GM12878 (cell line): ENCODE measurements at regions not wholly inside any gene's neighbourhood (a gene's known extent, or its start where the extent isn't known, plus 50 kb on each side); places are given as distances from the start of the nearest gene placed in this dataset.
A peak's percentile ranks its signal among the peaks of the same experiment; 100 is the strongest.

Experiments used
- ATAC-seq: fragments of 200-7000 bp; cut with Tn5 transposase; 3 replicates; pipeline ENCODE4 v1.9.1; 2020; ENCODE audit warnings: mild to moderate bottlenecking, moderate library complexity
- BruUV-seq: library from RNA; stranded (reverse); fragments of 400-500 nt; replicated peaks from 2 replicates; lab custom pipeline; 2021; lab: Mats Ljungman, UMichigan
- CTCF ChIA-PET: fragments of 300-600 bp; sonication (Branson Sonifier 250); formaldehyde crosslinking; extraction: SDS; loops from one replicate; lab custom pipeline; 2021; ENCODE audit warnings: inconsistent platforms; lab: Yijun Ruan, JAX
- POLR2A ChIA-PET: fragments of 350-600 bp; formaldehyde crosslinking; extraction: SDS; loops from one replicate; lab custom pipeline; 2021; ENCODE audit warnings: inconsistent platforms; lab: Charles Lee
- RAD21 ChIA-PET: fragments of 300-600 bp; sonication (Branson Sonifier 250); formaldehyde crosslinking; loops from one replicate; lab custom pipeline; 2023; ENCODE audit warnings: antibody characterized with exemption; ENCODE audit not compliant: unreplicated experiment; lab: Charles Lee
- SMC1A ChIA-PET: fragments of 300-600 bp; sonication (Branson Sonifier 250); formaldehyde crosslinking; loops from one replicate; lab custom pipeline; 2023; ENCODE audit not compliant: unreplicated experiment, uncharacterized antibody; lab: Charles Lee
- DNase-seq: peaks from one replicate; pipeline ENCODE4 v3.0.0-alpha.2; 2011; ENCODE audit warnings: low read depth, low spot score
- FAIRE-seq: peaks from 3 replicates; lab custom pipeline; 2011; peaks lifted over from hg19 to GRCh38; lab: Jason Lieb, UNC
- H2AFZ ChIP-seq: 2 replicates; pipeline ENCODE4 v1.6.0; 2011; ENCODE audit warnings: low read depth, low read length, control low read depth; ENCODE audit not compliant: control insufficient read depth
- H3K27ac ChIP-seq: 2 replicates; pipeline ENCODE4 v1.5.1; 2011; ENCODE audit warnings: control low read depth; ENCODE audit not compliant: control insufficient read depth, insufficient read depth
- H3K27me3 ChIP-seq, 2 experiments: replicated peaks in 1 of 2; 2 replicates each; pipeline versions ENCODE4 v1.6.0 to v1.6.1; 2011; ENCODE audit warnings: low read length in 1 of 2; ENCODE audit not compliant: control insufficient read depth in 2 of 2, insufficient read depth in 2 of 2
- H3K36me3 ChIP-seq, 2 experiments: 2 replicates each; pipeline ENCODE4 v1.5.1; 2011; ENCODE audit warnings: low read length in 1 of 2; ENCODE audit not compliant: control insufficient read depth in 2 of 2, insufficient read depth in 2 of 2
- H3K4me1 ChIP-seq: 2 replicates; pipeline ENCODE4 v1.6.1; 2011; ENCODE audit warnings: mild to moderate bottlenecking, low read length, moderate library complexity, mixed read lengths; ENCODE audit not compliant: control insufficient read depth, insufficient read depth
- H3K4me2 ChIP-seq: 2 replicates; pipeline ENCODE4 v1.6.0; 2011; ENCODE audit warnings: control low read depth; ENCODE audit not compliant: control insufficient read depth, insufficient read depth
- H3K4me3 ChIP-seq: fragments of 200-600 bp; sonication (generic); 2 replicates; pipeline ENCODE4 v1.5.1; 2016
- H3K79me2 ChIP-seq: 2 replicates; pipeline ENCODE4 v1.6.0; 2011; ENCODE audit warnings: low read length; ENCODE audit not compliant: control insufficient read depth, insufficient read depth
- H3K9ac ChIP-seq: 2 replicates; pipeline ENCODE4 v1.8.0; 2011; ENCODE audit warnings: low read length, control low read depth, mixed read lengths; ENCODE audit not compliant: control insufficient read depth, insufficient read depth
- H3K9me3 ChIP-seq: replicated peaks from 3 replicates; pipeline ENCODE4 v1.5.1; 2011; ENCODE audit warnings: mild to moderate bottlenecking, low read length; ENCODE audit not compliant: control insufficient read depth, insufficient read depth
- H4K20me1 ChIP-seq: 2 replicates; pipeline ENCODE4 v1.6.0; 2011; ENCODE audit not compliant: control insufficient read depth, insufficient read depth
- CBX3 ChIP-seq: fragments of 200-600 bp; sonication (generic); IDR thresholded peaks from 2 replicates; pipeline ENCODE4 v1.6.1; 2016; ENCODE audit warnings: low read depth, borderline replicate concordance
- MXI1 ChIP-seq: fragments of 150-350 bp; IDR thresholded peaks from 2 replicates; pipeline ENCODE4 v1.6.1; 2011; ENCODE audit warnings: low read depth, mild to moderate bottlenecking, inconsistent platforms, low read length, improper control_type of control experiment
- POU2F2 ChIP-seq: IDR thresholded peaks from 3 replicates; pipeline ENCODE4 v1.6.1; 2011; ENCODE audit warnings: low read depth, mild to moderate bottlenecking, low read length, borderline replicate concordance
- SMARCA5 ChIP-seq: fragments of 450-650 bp; IDR thresholded peaks from 2 replicates; pipeline ENCODE4 v1.6.1; 2017; ENCODE audit warnings: mild to moderate bottlenecking
- WGBS: methylation state at CpG from one replicate; pipeline ENCODE4 v1.1.6; 2016; ENCODE audit warnings: low lambda C conversion rate; ENCODE audit not compliant: insufficient replicate concordance, insufficient coverage; ENCODE audit errors: missing lambda C conversion rate; 5-methylcytosine and 5-hydroxymethylcytosine counted together
- in situ Hi-C: fragments of 300-500 bp; cut with MboI; formaldehyde crosslinking; loops from 9 replicates; pipeline ENCODE4 v1.14.3; 2018; ENCODE audit warnings: mixed read lengths
- intact Hi-C: fragments of 100-400 bp; cut with micrococcal nuclease; formaldehyde crosslinking; loops from one replicate; pipeline ENCODE4 v1.14.2; 2022; ENCODE audit not compliant: unreplicated experiment
- TF ChIP-seq, protein P1 (sequence below): fragments of 450-650 bp; IDR thresholded peaks from 2 replicates; pipeline ENCODE4 v1.6.1; 2014; ENCODE audit warnings: mild to moderate bottlenecking
- TF ChIP-seq, protein P2 (sequence below): fragments of 450-650 bp; conservative IDR thresholded peaks from 2 replicates; pipeline ENCODE4 v1.6.1; 2017; ENCODE audit warnings: mild to moderate bottlenecking, moderate library complexity

DNA sequence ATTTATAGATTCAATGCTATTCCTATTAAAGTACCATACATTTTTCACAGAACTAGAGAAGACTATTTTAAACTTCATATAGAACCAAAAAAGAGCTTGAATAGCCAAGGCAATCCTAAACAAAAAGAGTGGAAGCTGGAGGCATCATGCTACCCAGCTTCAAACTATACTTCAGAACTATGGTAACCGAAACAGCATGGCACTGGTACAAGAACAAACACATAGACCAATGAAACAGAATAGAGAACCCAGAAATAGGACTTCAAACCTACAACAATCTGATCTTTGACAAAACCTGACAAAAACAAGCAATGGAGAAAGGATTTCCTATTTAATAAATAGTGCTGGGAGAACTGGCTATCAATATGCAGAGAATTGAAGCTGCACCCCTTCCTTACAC, 134.2 kb upstream of the PAQR3 start:
- Histone ChIP-seq H3K9me3 (no peaks in the 10 kb centered on the region), H3K4me2 (no peak overlapping the region), H3K4me1 (no peaks in the 10 kb centered on the region), H3K9ac (no peak overlapping the region), H3K27me3 (no peaks in the 10 kb centered on the region), H3K27ac (no peak overlapping the region), H3K36me3 (no peaks in the 10 kb centered on the region), H2AFZ (no peak overlapping the region), H3K4me3 (no peak overlapping the region), H3K79me2 (no peaks in the 10 kb centered on the region), H4K20me1 (no peaks in the 10 kb centered on the region)
- 0% methylated on average over 1 of the region's 1 CpG for WGBS
- in situ Hi-C loops: no loop called here
- ChIA-PET SMC1A (interaction anchor here (1.4 kb wide), 1 partner anchor 38 kb away, joined by 4 read pairs; no protein-coding TSS in a partner anchor), POLR2A (no interaction called here), RAD21 (no interaction called here), CTCF (interaction anchor here (0.7 to 1.1 kb wide), 2 partner anchors 30 to 223 kb away, joined by 3 to 5 read pairs; no protein-coding TSS in a partner anchor)
- ATAC-seq (no peak), FAIRE-seq (no peak), DNase-seq (no peak)
- intact Hi-C loops: no loop called here
- TF ChIP-seq CBX3 (no peak), POU2F2 (no peak), MXI1 (no peak)
- no TSS peak for BruUV-seq

DNA sequence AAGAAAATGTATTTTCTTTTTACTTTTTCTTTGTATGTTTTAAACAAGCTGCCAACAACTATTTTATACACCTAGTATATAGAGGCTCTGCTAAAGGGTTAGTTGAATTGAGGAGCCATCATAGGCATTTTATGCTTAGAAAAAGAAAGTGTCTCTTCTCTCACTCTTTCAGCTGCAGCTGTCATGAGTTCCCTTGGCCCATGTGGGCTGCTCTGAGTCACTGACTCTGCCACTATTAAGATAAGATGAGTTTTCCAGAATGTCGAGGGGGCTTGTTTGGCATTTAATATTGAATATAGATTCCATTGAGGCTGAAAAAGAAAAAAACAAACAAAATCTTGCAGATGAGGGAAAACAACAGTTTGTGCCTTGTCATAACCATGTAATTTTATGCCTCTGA, 126.0 kb upstream of the PAQR3 start:
- POLR2A ChIA-PET: interaction anchor here (1.1 kb wide), 1 partner anchor 11 kb away, joined by 4 read pairs; no protein-coding TSS in a partner anchor

More for the DNA sequence above, 126.0 kb upstream of the PAQR3 start:
- no peak overlapping the region for H3K4me2 ChIP-seq
- H3K27ac ChIP-seq: no peak overlapping the region
- CTCF ChIA-PET: interaction anchor here (1.0 to 1.3 kb wide), 5 partner anchors 13 to 511 kb away, joined by 3 to 4 read pairs (median 3); no protein-coding TSS in a partner anchor
- BruUV-seq: no TSS peak
- RAD21 ChIA-PET: interaction anchor here (0.8 to 1.4 kb wide), 5 partner anchors 10 to 510 kb away, joined by 3 to 4 read pairs (median 3); no protein-coding TSS in a partner anchor
- peak; percentile 87 for ATAC-seq
- FAIRE-seq: peak; percentile 61
- SMC1A ChIA-PET: interaction anchor here (0.7 to 2.2 kb wide), 9 partner anchors 9 to 176 kb away, joined by 3 to 9 read pairs (median 3); no protein-coding TSS in a partner anchor
- intact Hi-C loops: no loop called here
- H3K36me3 ChIP-seq: no peaks in the 10 kb centered on the region
- H3K9ac ChIP-seq: no peak overlapping the region
- no peaks in the 10 kb centered on the region for H3K4me1 ChIP-seq
- H3K9me3 ChIP-seq: no peaks in the 10 kb centered on the region
- no peak overlapping the region for H2AFZ ChIP-seq
- no peaks in the 10 kb centered on the region for H3K79me2 ChIP-seq
- H3K27me3 ChIP-seq: no peaks in the 10 kb centered on the region
- H4K20me1 ChIP-seq: no peaks in the 10 kb centered on the region
- 0 out of 2 replicates have a peak, but pooled peaks have one; percentile 39 for TF ChIP-seq SMARCA5
- TF ChIP-seq, protein P1, sequence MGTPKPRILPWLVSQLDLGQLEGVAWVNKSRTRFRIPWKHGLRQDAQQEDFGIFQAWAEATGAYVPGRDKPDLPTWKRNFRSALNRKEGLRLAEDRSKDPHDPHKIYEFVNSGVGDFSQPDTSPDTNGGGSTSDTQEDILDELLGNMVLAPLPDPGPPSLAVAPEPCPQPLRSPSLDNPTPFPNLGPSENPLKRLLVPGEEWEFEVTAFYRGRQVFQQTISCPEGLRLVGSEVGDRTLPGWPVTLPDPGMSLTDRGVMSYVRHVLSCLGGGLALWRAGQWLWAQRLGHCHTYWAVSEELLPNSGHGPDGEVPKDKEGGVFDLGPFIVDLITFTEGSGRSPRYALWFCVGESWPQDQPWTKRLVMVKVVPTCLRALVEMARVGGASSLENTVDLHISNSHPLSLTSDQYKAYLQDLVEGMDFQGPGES: no peak
- TF ChIP-seq, protein P2, sequence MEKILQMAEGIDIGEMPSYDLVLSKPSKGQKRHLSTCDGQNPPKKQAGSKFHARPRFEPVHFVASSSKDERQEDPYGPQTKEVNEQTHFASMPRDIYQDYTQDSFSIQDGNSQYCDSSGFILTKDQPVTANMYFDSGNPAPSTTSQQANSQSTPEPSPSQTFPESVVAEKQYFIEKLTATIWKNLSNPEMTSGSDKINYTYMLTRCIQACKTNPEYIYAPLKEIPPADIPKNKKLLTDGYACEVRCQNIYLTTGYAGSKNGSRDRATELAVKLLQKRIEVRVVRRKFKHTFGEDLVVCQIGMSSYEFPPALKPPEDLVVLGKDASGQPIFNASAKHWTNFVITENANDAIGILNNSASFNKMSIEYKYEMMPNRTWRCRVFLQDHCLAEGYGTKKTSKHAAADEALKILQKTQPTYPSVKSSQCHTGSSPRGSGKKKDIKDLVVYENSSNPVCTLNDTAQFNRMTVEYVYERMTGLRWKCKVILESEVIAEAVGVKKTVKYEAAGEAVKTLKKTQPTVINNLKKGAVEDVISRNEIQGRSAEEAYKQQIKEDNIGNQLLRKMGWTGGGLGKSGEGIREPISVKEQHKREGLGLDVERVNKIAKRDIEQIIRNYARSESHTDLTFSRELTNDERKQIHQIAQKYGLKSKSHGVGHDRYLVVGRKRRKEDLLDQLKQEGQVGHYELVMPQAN: 0 out of 2 replicates have a peak, but pooled peaks have one; percentile 31
- TF ChIP-seq, all 136 proteins: peak for 2
- WGBS: 0% methylated on average over 1 of the region's 1 CpG
- DNase-seq: no peak
- no peak overlapping the region for H3K4me3 ChIP-seq
- in situ Hi-C loops: no loop called here
